ENCODE measurements at regions not wholly inside any gene's neighbourhood (a gene's known extent, or its start where the extent isn't known, plus 50 kb on each side); places are given as distances from the start of the nearest gene placed in this dataset.

GRCh38 chr22:22974156-22974555, 86.5 kb downstream of the IGLL5 start:
- TF ChIP-seq POLR2A (IDR thresholded peaks at IDR 0.05) = no peak
- TF ChIP-seq, protein P1, sequence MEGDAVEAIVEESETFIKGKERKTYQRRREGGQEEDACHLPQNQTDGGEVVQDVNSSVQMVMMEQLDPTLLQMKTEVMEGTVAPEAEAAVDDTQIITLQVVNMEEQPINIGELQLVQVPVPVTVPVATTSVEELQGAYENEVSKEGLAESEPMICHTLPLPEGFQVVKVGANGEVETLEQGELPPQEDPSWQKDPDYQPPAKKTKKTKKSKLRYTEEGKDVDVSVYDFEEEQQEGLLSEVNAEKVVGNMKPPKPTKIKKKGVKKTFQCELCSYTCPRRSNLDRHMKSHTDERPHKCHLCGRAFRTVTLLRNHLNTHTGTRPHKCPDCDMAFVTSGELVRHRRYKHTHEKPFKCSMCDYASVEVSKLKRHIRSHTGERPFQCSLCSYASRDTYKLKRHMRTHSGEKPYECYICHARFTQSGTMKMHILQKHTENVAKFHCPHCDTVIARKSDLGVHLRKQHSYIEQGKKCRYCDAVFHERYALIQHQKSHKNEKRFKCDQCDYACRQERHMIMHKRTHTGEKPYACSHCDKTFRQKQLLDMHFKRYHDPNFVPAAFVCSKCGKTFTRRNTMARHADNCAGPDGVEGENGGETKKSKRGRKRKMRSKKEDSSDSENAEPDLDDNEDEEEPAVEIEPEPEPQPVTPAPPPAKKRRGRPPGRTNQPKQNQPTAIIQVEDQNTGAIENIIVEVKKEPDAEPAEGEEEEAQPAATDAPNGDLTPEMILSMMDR (IDR thresholded peaks at IDR 0.05) = no peak
- Histone ChIP-seq H3K36me3 (replicated peaks in 1 of 2; ENCODE audit: insufficient read depth in 1 of 2, low read depth in 2 of 2) (no peaks in the 10 kb centered on the region), H3K9me3 (no peaks in the 10 kb centered on the region), H3K27me3 (no peaks in the 10 kb centered on the region), H3K27ac (no peak overlapping the region), H3K4me3 (no peak overlapping the region), H3K4me1 (no peaks in the 10 kb centered on the region)
- intact Hi-C loops (cut with DNase I) = no loop called here
- no peak for ATAC-seq
- WGBS, 2 donors = 27 to 36% methylated on average over 3 of the region's 3 CpGs
- no peak for DNase-seq

DNA sequence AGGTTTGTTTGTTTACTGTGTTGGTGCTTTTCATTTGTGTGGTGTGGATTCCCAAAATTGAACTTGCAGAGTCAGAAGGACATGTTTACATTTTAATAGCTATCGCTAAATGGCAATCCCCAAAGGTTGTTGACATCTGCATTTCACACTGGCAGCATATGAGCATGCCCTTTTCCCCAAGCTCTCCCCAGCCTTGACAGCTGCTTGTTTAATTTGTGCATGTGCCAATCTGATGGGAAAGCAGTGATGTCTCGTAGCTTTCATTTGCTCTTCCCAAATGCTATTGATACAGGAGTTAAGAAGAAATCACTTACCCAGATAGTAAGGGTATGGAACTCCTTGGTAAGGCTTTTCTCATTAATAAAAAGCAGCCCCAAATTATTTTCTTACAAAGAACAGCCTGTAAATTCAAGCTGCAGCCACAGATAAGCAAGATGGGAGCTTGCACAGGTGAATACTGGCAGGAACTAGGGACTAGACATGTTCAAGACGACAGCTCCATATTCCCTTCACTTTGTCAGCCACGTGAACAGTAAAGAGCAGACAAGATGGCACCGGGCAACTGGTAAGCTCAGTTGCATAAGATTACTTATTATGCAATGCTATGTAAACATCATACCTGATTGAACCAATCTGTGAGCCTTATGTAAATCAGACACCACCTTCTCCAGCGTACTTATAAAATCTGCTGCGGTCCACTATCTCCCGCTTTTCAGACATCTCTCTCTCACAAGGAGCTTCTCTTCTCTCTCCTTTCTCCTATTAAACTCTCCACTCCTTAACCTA, 87.4 kb downstream of the IGLL5 start:
- TF ChIP-seq POLR2A (IDR thresholded peaks at IDR 0.05) = no peak
- TF ChIP-seq, protein P1 (IDR thresholded peaks at IDR 0.05) = no peak
- DNase-seq = no peak
- intact Hi-C loops (cut with DNase I) = no loop called here
- H3K4me1 ChIP-seq = no peaks in the 10 kb centered on the region
- no peak overlapping the region for H3K27ac ChIP-seq
- ATAC-seq = no peak
- H3K4me3 ChIP-seq = no peak overlapping the region
- no peaks in the 10 kb centered on the region for H3K9me3 ChIP-seq
- no peaks in the 10 kb centered on the region for H3K36me3 ChIP-seq (replicated peaks in 1 of 2; ENCODE audit: insufficient read depth in 1 of 2, low read depth in 2 of 2)
- H3K27me3 ChIP-seq = no peaks in the 10 kb centered on the region
- WGBS, 2 donors = 46 to 52% methylated on average over 8 of the region's 8 CpGs

GRCh38 chr22:22976033-22976922, 88.7 kb downstream of the IGLL5 start:
- DNase-seq (no peak), ATAC-seq (no peak)
- TF ChIP-seq POLR2A (IDR thresholded peaks at IDR 0.05) = no peak
- TF ChIP-seq, protein P1 (IDR thresholded peaks at IDR 0.05) = no peak
- Histone ChIP-seq H3K4me3 (no peak overlapping the region), H3K36me3 (replicated peaks in 1 of 2; ENCODE audit: insufficient read depth in 1 of 2, low read depth in 2 of 2) (no peaks in the 10 kb centered on the region), H3K4me1 (no peaks in the 10 kb centered on the region), H3K9me3 (no peaks in the 10 kb centered on the region), H3K27me3 (no peaks in the 10 kb centered on the region), H3K27ac (no peak overlapping the region)
- 75 to 77% methylated on average over 9 of the region's 9 CpGs for WGBS, 2 donors
- intact Hi-C loops (cut with DNase I) = no loop called here

- no peak for TF ChIP-seq POLR2A (IDR thresholded peaks at IDR 0.05)
- TF ChIP-seq, protein P1 (IDR thresholded peaks at IDR 0.05) = no peak
These were observed 90.0 kb downstream of the IGLL5 start for GRCh38 chr22:22977479-22978200.

More at GRCh38 chr22:22977479-22978200, 90.0 kb downstream of the IGLL5 start:
- no peaks in the 10 kb centered on the region for H3K9me3 ChIP-seq
- no peak overlapping the region for H3K27ac ChIP-seq
- WGBS, 2 donors = 75 to 78% methylated on average over 2 of the region's 2 CpGs
- DNase-seq = no peak
- no peaks in the 10 kb centered on the region for H3K36me3 ChIP-seq (replicated peaks in 1 of 2; ENCODE audit: insufficient read depth in 1 of 2, low read depth in 2 of 2)
- intact Hi-C loops (cut with DNase I) = no loop called here
- no peak overlapping the region for H3K4me3 ChIP-seq
- ATAC-seq = no peak
- H3K4me1 ChIP-seq = no peaks in the 10 kb centered on the region
- no peaks in the 10 kb centered on the region for H3K27me3 ChIP-seq

Measured in body of pancreas (tissue), 4 donors.